CD4-positive, alpha-beta T cell treated with Interleukin-15 for 1 hour (primary cell): ENCODE measurements at regions not wholly inside any gene's neighbourhood (a gene's known extent, or its start where the extent isn't known, plus 50 kb on each side); places are given as distances from the start of the nearest gene placed in this dataset.

Experiments used
- DNase-seq: peaks from one replicate; pipeline ENCODE4 v3.0.0-alpha.2; 2020

- no peak for DNase-seq
Observed at GRCh38 chr17:15108992-15109391, 156.1 kb downstream of the PMP22 start.

GRCh38 chr17:15106540-15106939 lies 158.6 kb downstream of the PMP22 start:
- DNase-seq: no peak

GRCh38 chr17:15103785-15104184 lies 161.3 kb downstream of the PMP22 start:
- no peak for DNase-seq

GRCh38 chr17:15101175-15101574 lies 164.0 kb downstream of the PMP22 start:
- DNase-seq: no peak

GRCh38 chr17:15096511-15096910 lies 168.6 kb downstream of the PMP22 start:
- no peak for DNase-seq

- no peak for DNase-seq
Observed at GRCh38 chr17:15095935-15096334, 169.2 kb downstream of the PMP22 start.

- DNase-seq: no peak
Observed at GRCh38 chr17:15092762-15093161, 172.4 kb downstream of the PMP22 start.

- no peak for DNase-seq
Observed at GRCh38 chr17:15092261-15092660, 172.9 kb downstream of the PMP22 start.

- no peak for DNase-seq
Observed at GRCh38 chr17:15091825-15092224, 173.3 kb downstream of the PMP22 start.

- no peak for DNase-seq
Observed at GRCh38 chr17:15090533-15090932, 174.6 kb downstream of the PMP22 start.

GRCh38 chr17:15087946-15088345 lies 177.2 kb downstream of the PMP22 start:
- DNase-seq: no peak

GRCh38 chr17:15086776-15087295 lies 178.3 kb downstream of the PMP22 start:
- no peak for DNase-seq

GRCh38 chr17:15085890-15086677 lies 179.0 kb downstream of the PMP22 start:
- no peak for DNase-seq

- no peak for DNase-seq
Observed at GRCh38 chr17:15083225-15083624, 181.9 kb downstream of the PMP22 start.

GRCh38 chr17:15081008-15081407 lies 184.1 kb downstream of the PMP22 start:
- DNase-seq: no peak

GRCh38 chr17:15078570-15078969 lies 186.6 kb downstream of the PMP22 start:
- DNase-seq: no peak

- DNase-seq: no peak
Observed at GRCh38 chr17:15076991-15077663, 188.0 kb downstream of the PMP22 start.

- DNase-seq: no peak
Observed at GRCh38 chr17:15051933-15052332, 213.2 kb downstream of the PMP22 start.

GRCh38 chr17:15049795-15050160 lies 215.3 kb downstream of the PMP22 start:
- DNase-seq: no peak

GRCh38 chr17:15048933-15049794 lies 216.0 kb downstream of the PMP22 start:
- DNase-seq: no peak

GRCh38 chr17:15048381-15048780 lies 216.7 kb downstream of the PMP22 start:
- no peak for DNase-seq

- no peak for DNase-seq
Observed at GRCh38 chr17:15042311-15042710, 222.8 kb downstream of the PMP22 start.

GRCh38 chr17:15039366-15039765 lies 225.8 kb downstream of the PMP22 start:
- DNase-seq: no peak
